Stimulated activated effector memory CD8-positive, alpha-beta T cell treated with anti-CD3 and anti-CD28 coated beads, Interleukin-12 subunit alpha, Interleukin-12 subunit beta, amount 100 ng/mL, for 72 hours (primary cell): ENCODE measurements at regions not wholly inside any gene's neighbourhood (a gene's known extent, or its start where the extent isn't known, plus 50 kb on each side); places are given as distances from the start of the nearest gene placed in this dataset.

Experiments used
- ATAC-seq: fragments of 150-1000 bp; cut with Tn5 transposase; 2 replicates; pipeline ENCODE4 v1.10.0; 2021
- DNase-seq, 2 donors: peaks; one replicate each; pipeline ENCODE4 v3.0.0; 2021 to 2022; ENCODE audit warnings: low spot score in 2 of 2
- H3K27ac Mint-ChIP-seq: one replicate; pipeline ENCODE4 v1.8.0; 2022; ENCODE audit warnings: mild to moderate bottlenecking, mixed read lengths
- H3K36me3 Mint-ChIP-seq: one replicate; pipeline ENCODE4 v1.8.0; 2022; ENCODE audit warnings: mild to moderate bottlenecking, mixed read lengths
- H3K4me1 Mint-ChIP-seq: one replicate; pipeline ENCODE4 v1.8.0; 2022; ENCODE audit warnings: mixed read lengths
- H3K4me3 Mint-ChIP-seq: one replicate; pipeline ENCODE4 v1.8.0; 2022; ENCODE audit warnings: mild to moderate bottlenecking, mixed read lengths
- H3K9me3 Mint-ChIP-seq: one replicate; pipeline ENCODE4 v1.8.0; 2022; ENCODE audit warnings: mixed read lengths

GRCh38 chr21:31580866-31581276 is 78.6 kb upstream of the SOD1 start:
- no peaks in the 10 kb centered on the region for H3K9me3 Mint-ChIP-seq
- H3K4me1 Mint-ChIP-seq, result no peaks in the 10 kb centered on the region
- DNase-seq (peak; percentile 54 to 84), ATAC-seq (peak; percentile 81)
- no peak overlapping the region for H3K27ac Mint-ChIP-seq
- H3K36me3 Mint-ChIP-seq, result no peaks in the 10 kb centered on the region
- H3K4me3 Mint-ChIP-seq, result no peak overlapping the region

DNA sequence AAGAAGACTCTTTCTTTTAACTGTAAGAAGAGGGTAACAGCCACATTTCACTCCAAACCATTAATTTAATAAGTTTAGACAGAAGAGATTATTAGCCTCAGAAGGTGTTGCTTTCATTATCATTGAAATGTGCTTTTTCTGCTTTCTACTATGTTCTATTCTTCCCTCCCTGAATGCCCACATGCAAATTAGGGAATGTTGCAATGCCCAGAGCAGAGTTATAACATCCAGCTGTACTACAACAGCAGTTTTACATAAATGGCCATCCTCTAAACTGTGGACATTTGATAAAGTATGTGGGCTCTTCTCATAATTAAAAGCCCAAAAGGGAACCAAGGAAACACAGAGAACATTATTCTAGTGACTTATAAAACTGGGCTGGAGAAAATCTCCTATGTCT is 82.2 kb upstream of the SOD1 start:
- Mint-ChIP-seq H3K9me3 (no peaks in the 10 kb centered on the region), H3K4me1 (no peaks in the 10 kb centered on the region), H3K27ac (no peak overlapping the region), H3K4me3 (no peak overlapping the region), H3K36me3 (no peaks in the 10 kb centered on the region)
- DNase-seq, result no peak
- no peak for ATAC-seq

GRCh38 chr21:31576428-31576827 is 83.1 kb upstream of the SOD1 start:
- ATAC-seq, result no peak
- Mint-ChIP-seq H3K36me3 (no peaks in the 10 kb centered on the region), H3K4me3 (no peak overlapping the region), H3K4me1 (no peaks in the 10 kb centered on the region), H3K9me3 (no peaks in the 10 kb centered on the region), H3K27ac (no peak overlapping the region)
- no peak for DNase-seq

DNA sequence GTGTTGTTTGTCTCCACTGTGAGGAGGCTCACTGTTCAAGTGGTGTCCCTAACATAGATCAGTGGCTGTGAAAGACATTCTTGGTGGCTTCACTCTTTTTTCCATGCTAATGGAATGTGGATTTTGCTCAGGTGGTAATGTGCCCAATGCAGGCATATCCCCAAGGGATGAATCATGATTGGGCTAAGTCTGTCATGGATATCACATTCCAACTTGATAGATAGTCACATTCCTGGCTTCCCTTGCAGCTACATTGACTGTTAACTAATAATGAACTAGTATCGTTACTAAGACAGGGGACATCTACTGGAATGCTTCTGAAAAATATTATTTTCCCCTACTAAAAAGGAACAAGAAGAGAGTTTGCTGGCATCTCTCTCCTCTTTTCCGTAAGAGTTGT is 86.3 kb upstream of the SOD1 start:
- Mint-ChIP-seq H3K9me3 (no peaks in the 10 kb centered on the region), H3K4me3 (no peak overlapping the region), H3K27ac (no peak overlapping the region), H3K36me3 (no peaks in the 10 kb centered on the region), H3K4me1 (no peaks in the 10 kb centered on the region)
- ATAC-seq (no peak), DNase-seq (no peak)

DNA sequence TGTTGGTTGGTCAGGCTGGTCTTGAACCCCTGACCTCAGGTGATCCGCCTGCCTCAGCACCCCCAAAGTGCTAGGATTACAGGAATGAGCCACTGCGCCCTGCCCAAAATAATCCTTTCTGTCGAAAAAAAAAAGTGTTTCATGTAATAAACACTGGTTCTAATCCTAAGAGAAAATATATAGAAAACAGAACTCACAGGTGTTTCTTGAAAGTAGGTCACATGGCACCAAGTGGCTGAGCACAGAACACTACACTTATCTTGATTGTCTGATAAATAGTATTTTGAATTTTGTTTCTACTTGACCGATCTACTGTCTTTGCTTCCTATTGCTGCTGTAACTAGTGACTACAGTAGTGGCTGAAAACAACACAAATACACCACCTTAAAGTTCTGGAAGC is 87.6 kb upstream of the SOD1 start:
- no peak overlapping the region for H3K27ac Mint-ChIP-seq
- DNase-seq (no peak), ATAC-seq (no peak)
- no peak overlapping the region for H3K4me3 Mint-ChIP-seq
- no peaks in the 10 kb centered on the region for H3K4me1 Mint-ChIP-seq
- no peaks in the 10 kb centered on the region for H3K36me3 Mint-ChIP-seq
- H3K9me3 Mint-ChIP-seq, result no peaks in the 10 kb centered on the region

- Mint-ChIP-seq H3K9me3 (no peaks in the 10 kb centered on the region), H3K27ac (no peak overlapping the region), H3K4me1 (no peaks in the 10 kb centered on the region), H3K4me3 (no peak overlapping the region), H3K36me3 (no peaks in the 10 kb centered on the region)
- no peak for ATAC-seq
- no peak for DNase-seq
Observed at GRCh38 chr21:31570824-31571566, 88.5 kb upstream of the SOD1 start.

- no peaks in the 10 kb centered on the region for H3K4me1 Mint-ChIP-seq
- DNase-seq (no peak), ATAC-seq (no peak)
- H3K4me3 Mint-ChIP-seq, result no peak overlapping the region
- no peaks in the 10 kb centered on the region for H3K9me3 Mint-ChIP-seq
- no peak overlapping the region for H3K27ac Mint-ChIP-seq
- no peaks in the 10 kb centered on the region for H3K36me3 Mint-ChIP-seq
Observed at GRCh38 chr21:31566611-31567010, 92.9 kb upstream of the SOD1 start.

GRCh38 chr21:31566064-31566463 is 93.4 kb upstream of the SOD1 start:
- DNase-seq (no peak), ATAC-seq (no peak)
- no peak overlapping the region for H3K27ac Mint-ChIP-seq
- no peaks in the 10 kb centered on the region for H3K36me3 Mint-ChIP-seq
- no peaks in the 10 kb centered on the region for H3K9me3 Mint-ChIP-seq
- no peak overlapping the region for H3K4me3 Mint-ChIP-seq
- H3K4me1 Mint-ChIP-seq, result no peaks in the 10 kb centered on the region

DNA sequence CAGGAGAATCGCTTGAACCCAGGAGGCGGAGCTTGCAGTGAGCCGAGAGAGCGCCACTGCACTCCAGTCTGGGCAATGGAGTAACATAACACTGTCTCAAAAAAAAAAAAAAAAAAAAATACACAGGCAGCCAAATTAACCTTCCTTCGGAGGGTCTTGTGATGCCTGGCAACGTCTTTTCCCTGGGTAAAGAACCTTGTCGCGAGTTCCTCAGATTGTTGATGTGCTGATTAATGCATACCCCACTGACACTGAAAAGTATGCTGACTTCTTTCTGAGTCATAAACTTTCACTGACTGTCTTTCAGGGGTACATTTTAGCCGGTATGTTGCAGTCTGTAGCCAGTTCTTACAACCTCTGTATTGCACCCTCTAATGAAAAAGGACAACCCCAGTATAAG is 95.1 kb upstream of the SOD1 start:
- peaks cover 9% of the 10 kb centered on the region for H3K4me1 Mint-ChIP-seq
- no peaks in the 10 kb centered on the region for H3K36me3 Mint-ChIP-seq

DNA sequence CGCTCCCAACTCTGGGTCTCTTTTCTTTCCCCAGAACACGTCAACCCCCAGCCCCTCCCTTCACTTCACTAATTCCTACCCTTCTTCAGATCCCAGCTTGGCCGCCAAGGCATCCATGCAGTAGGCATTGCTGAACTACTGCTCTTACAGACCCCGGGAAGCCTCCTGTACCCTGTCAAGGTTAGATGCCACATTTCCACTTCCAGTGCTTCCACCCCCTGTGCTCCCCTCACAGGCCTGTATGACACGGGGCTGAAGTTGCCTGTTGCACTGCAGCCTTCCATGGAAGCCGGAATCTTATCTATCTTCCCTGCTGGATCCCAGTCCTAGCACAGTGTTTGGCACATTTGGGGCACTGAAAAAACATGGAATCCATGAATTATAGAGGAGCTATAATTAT is 99.0 kb upstream of the SOD1 start:
- Mint-ChIP-seq H3K9me3 (no peaks in the 10 kb centered on the region), H3K36me3 (no peaks in the 10 kb centered on the region), H3K27ac (no peak overlapping the region), H3K4me3 (peak overlapping the region; percentile 76), H3K4me1 (peaks cover 13% of the 10 kb centered on the region)
- DNase-seq (no peak), ATAC-seq (no peak)

More for the DNA sequence above, 95.1 kb upstream of the SOD1 start:
- DNase-seq (no peak), ATAC-seq (no peak)
- H3K27ac Mint-ChIP-seq, result no peak overlapping the region
- no peaks in the 10 kb centered on the region for H3K9me3 Mint-ChIP-seq
- no peak overlapping the region for H3K4me3 Mint-ChIP-seq

GRCh38 chr21:31559368-31560119 is 99.9 kb upstream of the SOD1 start:
- Mint-ChIP-seq H3K4me1 (peaks cover 18% of the 10 kb centered on the region), H3K27ac (peak overlapping the region; percentile 27), H3K36me3 (no peaks in the 10 kb centered on the region), H3K4me3 (peak overlapping the region; percentile 76), H3K9me3 (no peaks in the 10 kb centered on the region)
- ATAC-seq, result peak; percentile 89
- peak; percentile 76 to 92 for DNase-seq

DNA sequence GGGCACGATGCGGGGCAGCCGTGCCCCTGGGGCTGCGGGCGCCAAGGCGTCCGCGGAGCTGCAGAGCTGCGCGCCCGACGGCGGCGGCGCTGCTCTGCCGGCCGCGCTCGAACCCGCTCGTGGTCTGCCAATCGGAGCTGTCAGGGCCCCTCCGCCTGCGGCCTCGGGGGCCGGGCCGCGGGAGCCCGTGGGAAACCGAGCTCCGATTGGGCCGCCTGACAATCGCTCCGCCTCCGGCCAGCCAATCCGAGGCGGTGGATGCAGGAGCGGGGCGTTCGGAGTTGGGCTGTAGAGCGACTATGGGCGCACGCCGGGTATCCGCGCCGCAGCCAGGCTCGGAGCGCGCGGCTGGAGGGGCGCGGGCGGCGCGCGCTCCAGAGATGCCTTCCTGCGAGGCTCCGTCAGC is 100.5 kb upstream of the SOD1 start:
- ATAC-seq (peak; percentile 91), DNase-seq (peak; percentile 72 to 88)
- H3K27ac Mint-ChIP-seq, result peak overlapping the region; percentile 27
- no peaks in the 10 kb centered on the region for H3K36me3 Mint-ChIP-seq
- peak overlapping the region; percentile 76 for H3K4me3 Mint-ChIP-seq
- peaks cover 24% of the 10 kb centered on the region for H3K4me1 Mint-ChIP-seq
- H3K9me3 Mint-ChIP-seq, result no peaks in the 10 kb centered on the region

GRCh38 chr21:31558189-31558961 is 101.1 kb upstream of the SOD1 start:
- Mint-ChIP-seq H3K36me3 (no peaks in the 10 kb centered on the region), H3K9me3 (no peaks in the 10 kb centered on the region), H3K4me1 (peaks cover 28% of the 10 kb centered on the region), H3K4me3 (peak overlapping the region; percentile 76), H3K27ac (no peak overlapping the region)
- ATAC-seq (peak; percentile 2), DNase-seq (peak in 1 of 2 donors; percentile 63)

DNA sequence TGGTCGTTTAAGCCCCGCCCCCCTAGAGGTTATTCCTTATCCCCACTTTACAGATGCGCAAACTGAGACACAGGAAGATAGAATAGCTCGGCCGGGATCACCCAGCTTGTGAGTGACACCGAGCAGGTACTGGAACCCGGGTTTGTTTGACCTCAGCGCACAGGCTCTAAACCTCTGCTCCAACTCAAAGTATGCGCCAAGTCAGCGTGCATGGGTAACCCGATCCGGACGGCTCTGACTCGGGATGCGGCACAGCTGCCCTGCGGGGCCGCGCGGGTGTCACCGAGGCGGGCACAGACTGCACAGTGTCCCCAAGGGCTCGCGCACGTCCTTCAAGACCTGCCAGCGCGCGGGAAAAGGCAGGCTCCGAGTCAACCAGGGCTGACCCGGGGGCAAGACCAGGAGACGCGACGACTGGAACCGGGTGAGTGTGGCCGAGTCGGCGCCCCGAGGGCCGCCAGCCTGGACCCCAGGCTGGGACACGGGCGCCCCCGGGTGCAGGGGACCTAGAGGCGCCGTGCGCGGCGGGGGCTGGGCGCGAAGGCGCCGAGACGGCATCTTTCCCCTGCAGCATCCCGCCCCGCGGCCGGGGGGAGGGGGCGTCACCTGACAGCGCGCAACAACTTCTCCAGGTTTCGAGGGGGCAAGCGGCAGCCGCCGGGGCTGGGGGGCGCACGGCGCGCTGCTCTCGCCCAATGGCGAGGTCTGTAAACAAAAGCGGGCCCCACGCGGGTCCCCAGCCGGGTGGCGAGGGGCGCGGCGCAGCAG is 101.9 kb upstream of the SOD1 start:
- H3K4me1 Mint-ChIP-seq, result peaks cover 28% of the 10 kb centered on the region
- no peak overlapping the region for H3K27ac Mint-ChIP-seq

DNA sequence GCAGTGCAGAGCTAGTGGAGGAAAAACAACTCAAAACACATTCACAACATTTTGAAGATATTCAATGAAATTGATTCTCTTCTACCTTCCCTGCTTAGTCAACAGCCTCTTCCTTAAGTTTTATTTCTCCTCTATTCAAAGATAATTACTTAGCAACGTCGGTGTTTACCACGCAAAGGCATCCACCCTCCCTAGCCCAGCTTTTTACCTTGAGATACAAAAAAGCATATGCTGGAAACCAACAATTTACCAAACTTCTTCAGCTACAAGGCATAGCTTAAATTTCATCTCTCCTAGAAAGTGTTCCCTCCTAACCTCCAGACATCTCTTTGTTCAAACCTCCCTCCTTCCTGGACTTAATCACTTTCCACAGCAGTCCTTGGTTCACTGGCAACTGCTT is 102.8 kb upstream of the SOD1 start:
- peaks cover 28% of the 10 kb centered on the region for H3K4me1 Mint-ChIP-seq
- H3K27ac Mint-ChIP-seq, result no peak overlapping the region
- no peaks in the 10 kb centered on the region for H3K36me3 Mint-ChIP-seq
- no peak overlapping the region for H3K4me3 Mint-ChIP-seq
- no peak for ATAC-seq
- H3K9me3 Mint-ChIP-seq, result no peaks in the 10 kb centered on the region
- DNase-seq, result no peak

More for the DNA sequence above, 101.9 kb upstream of the SOD1 start:
- Mint-ChIP-seq H3K9me3 (no peaks in the 10 kb centered on the region), H3K4me3 (peak overlapping the region; percentile 76), H3K36me3 (no peaks in the 10 kb centered on the region)
- DNase-seq (peak in 1 of 2 donors; percentile 53), ATAC-seq (no peak)
